Loucy (cell line): ENCODE measurements at regions not wholly inside any gene's neighbourhood (a gene's known extent, or its start where the extent isn't known, plus 50 kb on each side); places are given as distances from the start of the nearest gene placed in this dataset.

Experiments
- H2AFZ ChIP-seq: fragments of 200-600 bp; sonication (generic); 2 replicates; pipeline ENCODE4 v1.6.0; 2016; ENCODE audit warnings: antibody characterized with exemption, mild to moderate bottlenecking, low read length, moderate library complexity
- H3F3A ChIP-seq: fragments of 200-600 bp; 2 replicates; pipeline ENCODE4 v1.6.0; 2016; ENCODE audit warnings: antibody characterized with exemption, low read depth, mild to moderate bottlenecking
- H3K27me3 ChIP-seq: fragments of 200-600 bp; sonication (generic); 2 replicates; pipeline ENCODE4 v1.6.1; 2014; ENCODE audit warnings: low read length, mild to moderate bottlenecking; ENCODE audit not compliant: insufficient read depth, poor library complexity, severe bottlenecking
- H3K36me3 ChIP-seq: fragments of 200-600 bp; sonication (generic); 2 replicates; pipeline ENCODE4 v1.6.1; 2016; ENCODE audit warnings: low read length; ENCODE audit not compliant: insufficient read depth
- H3K4me1 ChIP-seq: fragments of 200-600 bp; sonication (generic); 2 replicates; pipeline ENCODE4 v1.5.1; 2014; ENCODE audit warnings: low read length, mild to moderate bottlenecking; ENCODE audit not compliant: insufficient read depth, poor library complexity, severe bottlenecking
- H3K4me2 ChIP-seq: fragments of 200-600 bp; sonication (generic); 2 replicates; pipeline ENCODE4 v1.6.0; 2014; ENCODE audit warnings: antibody characterized with exemption, low read length, low read depth, mild to moderate bottlenecking; ENCODE audit not compliant: poor library complexity, severe bottlenecking
- H3K4me3 ChIP-seq: fragments of 200-600 bp; sonication (generic); 2 replicates; pipeline ENCODE4 v1.5.1; 2014; ENCODE audit warnings: low read length, mild to moderate bottlenecking, mixed read lengths; ENCODE audit not compliant: poor library complexity, severe bottlenecking
- H3K79me2 ChIP-seq: fragments of 200-600 bp; sonication (generic); 2 replicates; pipeline ENCODE4 v1.6.1; 2014; ENCODE audit warnings: low read length; ENCODE audit not compliant: insufficient read depth
- H3K9ac ChIP-seq: fragments of 200-600 bp; sonication (generic); 2 replicates; pipeline ENCODE4 v1.6.0; 2014; ENCODE audit warnings: mild to moderate bottlenecking, low read depth, low read length, moderate library complexity; ENCODE audit not compliant: poor library complexity, severe bottlenecking
- H3K9me2 ChIP-seq: fragments of 200-600 bp; sonication (generic); replicated peaks from 2 replicates; pipeline ENCODE4 v1.6.1; 2016; ENCODE audit warnings: low read depth, low read length, mixed read lengths
- H3K9me3 ChIP-seq: fragments of 200-600 bp; sonication (generic); 2 replicates; pipeline ENCODE4 v1.6.1; 2014; ENCODE audit warnings: mild to moderate bottlenecking, antibody characterized with exemption, low read length, low read depth; ENCODE audit not compliant: insufficient read depth
- H4K20me1 ChIP-seq: fragments of 200-600 bp; sonication (generic); 2 replicates; pipeline ENCODE4 v1.6.0; 2014; ENCODE audit warnings: antibody characterized with exemption, low read length, mild to moderate bottlenecking; ENCODE audit not compliant: insufficient read depth, poor library complexity, severe bottlenecking
- CTCF ChIP-seq: fragments of 200-600 bp; sonication (generic); conservative IDR thresholded peaks from 2 replicates; pipeline ENCODE4 v1.5.1; 2014; ENCODE audit warnings: mild to moderate bottlenecking, antibody characterized with exemption, low read length
- EZH2phosphoT487 ChIP-seq: fragments of 200-600 bp; IDR thresholded peaks from 2 replicates; pipeline ENCODE4 v1.6.1; 2018; ENCODE audit warnings: antibody characterized with exemption, mild to moderate bottlenecking, moderate library complexity, borderline replicate concordance

DNA sequence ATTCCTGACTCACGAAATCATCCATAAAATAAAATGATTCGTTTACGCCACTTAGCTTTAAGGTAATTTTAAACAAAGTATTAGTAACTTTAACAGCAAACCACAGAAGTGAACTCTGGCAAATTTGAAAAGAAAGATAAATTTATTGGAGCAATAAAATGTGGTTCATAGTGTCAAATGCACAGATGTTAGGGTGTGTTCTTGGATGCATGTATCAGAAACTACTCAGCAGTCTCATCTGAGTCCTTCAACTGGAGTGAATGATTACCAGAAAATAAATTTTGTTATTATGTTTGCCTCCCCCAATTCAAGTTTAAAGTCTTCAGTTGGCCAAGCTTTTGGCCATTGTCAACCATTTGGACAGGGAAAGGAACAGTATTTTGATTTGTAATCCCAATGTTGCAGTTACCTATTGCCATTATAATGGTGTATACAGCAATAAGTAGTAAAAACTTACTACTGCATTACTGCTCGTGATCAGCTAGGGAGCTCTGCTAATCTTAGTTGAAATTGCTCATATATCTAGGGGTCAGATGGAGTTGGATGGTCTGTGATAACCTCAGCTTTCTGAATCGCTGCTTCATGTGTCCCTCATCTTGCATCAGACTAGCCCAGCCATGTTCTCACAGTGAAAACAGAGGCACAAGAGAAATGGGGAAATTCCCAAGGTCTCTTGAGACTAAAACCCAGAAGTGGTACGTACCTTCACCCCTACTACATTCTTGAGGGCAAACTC is 254.6 kb upstream of the KCNIP4 start:
- no peak overlapping the region for H3K4me3 ChIP-seq
- no peaks in the 10 kb centered on the region for H4K20me1 ChIP-seq
- H3K9me3 ChIP-seq: no peaks in the 10 kb centered on the region
- no peak for TF ChIP-seq EZH2phosphoT487
- no peak for TF ChIP-seq CTCF
- H3K9me2 ChIP-seq: no peaks in the 10 kb centered on the region
- H3K36me3 ChIP-seq: no peaks in the 10 kb centered on the region
- H3K4me1 ChIP-seq: no peaks in the 10 kb centered on the region
- H3F3A ChIP-seq: no peaks in the 10 kb centered on the region
- no peak overlapping the region for H3K4me2 ChIP-seq
- H3K9ac ChIP-seq: no peak overlapping the region
- H3K27me3 ChIP-seq: no peaks in the 10 kb centered on the region
- no peak overlapping the region for H2AFZ ChIP-seq
- no peaks in the 10 kb centered on the region for H3K79me2 ChIP-seq

DNA sequence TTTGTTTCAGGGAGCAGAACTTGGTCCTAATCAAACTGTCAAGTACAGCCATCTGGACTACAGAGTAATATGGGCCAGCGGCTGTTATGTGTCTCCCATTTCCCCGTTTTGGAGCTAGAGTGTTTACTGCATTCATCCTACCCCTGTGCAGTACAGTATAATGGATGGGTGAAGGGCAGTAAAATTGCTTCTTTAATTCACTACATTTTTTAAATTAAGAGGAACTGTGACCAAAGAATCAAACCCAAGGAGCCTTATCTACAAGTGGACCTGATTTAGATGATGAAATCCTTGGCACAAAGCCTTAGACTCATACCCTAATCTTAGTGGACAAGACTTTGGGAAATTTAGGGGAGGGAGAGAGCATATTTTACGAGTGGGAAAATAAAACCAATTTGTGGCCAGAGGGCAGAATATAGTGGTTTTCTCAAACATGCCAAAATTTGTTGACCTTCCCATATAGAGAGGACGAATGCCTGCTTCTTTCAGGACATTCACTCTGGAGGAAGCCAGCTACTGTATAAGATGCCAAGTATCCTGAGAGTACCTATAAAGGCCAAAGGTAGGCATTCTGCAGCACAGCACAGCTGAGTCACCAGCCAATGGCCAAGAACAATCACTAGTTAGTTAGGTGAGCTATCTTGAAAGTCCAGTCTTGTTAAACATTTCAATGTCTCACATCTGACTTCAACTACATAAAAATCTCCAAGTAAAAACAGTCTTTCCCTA is 253.8 kb upstream of the KCNIP4 start:
- Histone ChIP-seq H3K27me3 (no peaks in the 10 kb centered on the region), H3K4me3 (no peak overlapping the region), H4K20me1 (no peaks in the 10 kb centered on the region), H3K79me2 (no peaks in the 10 kb centered on the region), H3K9ac (no peak overlapping the region), H3K9me2 (no peaks in the 10 kb centered on the region), H2AFZ (no peak overlapping the region), H3F3A (no peaks in the 10 kb centered on the region), H3K4me2 (no peak overlapping the region), H3K9me3 (no peaks in the 10 kb centered on the region), H3K4me1 (no peaks in the 10 kb centered on the region), H3K36me3 (no peaks in the 10 kb centered on the region)
- TF ChIP-seq CTCF: no peak

GRCh38 chr4:22201256-22201655 is 252.7 kb upstream of the KCNIP4 start:
- Histone ChIP-seq H3K9me3 (no peaks in the 10 kb centered on the region), H3K9ac (no peak overlapping the region), H3K9me2 (no peaks in the 10 kb centered on the region), H3K79me2 (no peaks in the 10 kb centered on the region), H3K4me3 (no peak overlapping the region), H2AFZ (no peak overlapping the region), H4K20me1 (no peaks in the 10 kb centered on the region), H3K36me3 (no peaks in the 10 kb centered on the region), H3K4me2 (no peak overlapping the region), H3K27me3 (no peaks in the 10 kb centered on the region), H3F3A (no peaks in the 10 kb centered on the region), H3K4me1 (no peaks in the 10 kb centered on the region)
- no peak for TF ChIP-seq EZH2phosphoT487
- TF ChIP-seq CTCF: no peak
